HG02973 (cell line): ENCODE measurements at regions not wholly inside any gene's neighbourhood (a gene's known extent, or its start where the extent isn't known, plus 50 kb on each side); places are given as distances from the start of the nearest gene placed in this dataset.
"Not testable (repeated sequence)": the region's sequence is repeated elsewhere in the genome, so short reads cannot be mapped to it uniquely, and the experiment has no call there.

Source experiments
- ATAC-seq: cut with Tn5 transposase; IDR thresholded peaks from one replicate; pipeline ENCODE4 v1.9.1; 2021; ENCODE audit warnings: moderate library complexity; ENCODE audit not compliant: unreplicated experiment

DNA sequence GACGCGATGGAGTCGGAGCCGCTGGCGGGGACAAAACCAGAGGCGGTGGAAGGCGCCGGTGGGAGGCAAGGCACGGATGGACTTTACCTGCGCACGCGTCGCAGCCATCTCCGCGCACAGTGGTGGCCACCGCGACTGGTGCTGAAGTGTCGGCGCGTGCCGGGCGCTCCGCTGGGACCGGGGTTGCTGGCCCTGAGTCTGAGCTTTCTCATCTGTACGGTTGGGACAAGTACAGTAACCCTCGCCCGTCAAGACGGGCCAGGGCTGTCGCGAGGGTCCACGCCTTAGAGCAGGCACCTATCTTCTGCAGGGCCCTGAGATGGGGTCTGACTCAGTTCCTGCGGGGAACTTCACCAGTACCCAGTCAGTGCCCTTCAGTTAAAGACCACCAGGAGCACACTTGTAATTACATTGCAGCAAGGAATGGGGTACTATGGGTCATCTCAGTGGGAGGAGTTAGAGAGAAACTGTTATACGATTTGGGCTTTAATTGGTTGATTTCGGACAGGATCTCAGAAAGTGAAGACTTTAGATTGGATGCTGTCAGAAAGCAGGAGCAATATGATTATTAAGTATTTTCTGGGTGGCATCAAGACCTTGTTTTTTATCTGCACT lies 385.6 kb downstream of the SPATA31A6 start:
- ATAC-seq: not testable (repeated sequence)

DNA sequence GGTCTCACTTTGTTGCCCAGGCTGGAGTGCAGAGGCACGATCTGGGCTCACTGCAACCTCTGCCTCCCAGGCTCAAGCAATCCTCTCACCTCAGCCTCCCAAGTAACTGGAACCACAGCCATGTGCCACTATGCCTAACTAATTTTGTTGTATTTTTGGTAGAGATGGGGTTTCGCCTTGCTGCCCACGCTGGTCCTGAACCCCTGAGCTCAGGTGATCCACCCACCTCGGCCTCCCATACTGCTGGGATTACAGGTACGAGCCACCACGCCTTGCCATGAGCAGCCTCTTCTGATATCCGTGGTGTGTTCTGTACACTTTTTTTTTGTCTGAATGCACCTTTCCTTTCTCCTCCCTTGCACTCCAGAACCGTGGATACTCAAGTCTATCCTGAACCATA lies 394.4 kb downstream of the SPATA31A6 start:
- ATAC-seq: not testable (repeated sequence)
